Activated CD8-positive, alpha-beta memory T cell treated with anti-CD3 and anti-CD28 coated beads, Interleukin-2, amount 10 ng/mL, durations not matched to agents 7 days and 5 days (primary cell): ENCODE measurements at regions not wholly inside any gene's neighbourhood (a gene's known extent, or its start where the extent isn't known, plus 50 kb on each side); places are given as distances from the start of the nearest gene placed in this dataset.

Source experiments
- ATAC-seq: fragments of 150-1000 bp; cut with Tn5 transposase; one replicate; pipeline ENCODE4 v1.10.0; 2021; ENCODE audit warnings: moderate library complexity
- CTCF ChIA-PET: fragments of 350-600 bp; sonication (Branson Sonifier 250); formaldehyde crosslinking; loops from one replicate; lab custom pipeline; 2021; ENCODE audit warnings: antibody characterized with exemption; lab: Charles Lee
- DNase-seq: peaks from one replicate; pipeline ENCODE4 v3.0.0-alpha.2; 2020
- H3K27ac Mint-ChIP-seq: one replicate; pipeline ENCODE4 v1.8.0; 2021; ENCODE audit warnings: mild to moderate bottlenecking, mixed read lengths
- H3K27me3 Mint-ChIP-seq: one replicate; pipeline ENCODE4 v1.8.0; 2021; ENCODE audit warnings: mixed read lengths
- H3K36me3 Mint-ChIP-seq: one replicate; pipeline ENCODE4 v1.8.0; 2021; ENCODE audit warnings: mild to moderate bottlenecking, mixed read lengths
- H3K4me1 Mint-ChIP-seq: one replicate; pipeline ENCODE4 v1.8.0; 2021; ENCODE audit warnings: mixed read lengths
- H3K4me3 Mint-ChIP-seq: one replicate; pipeline ENCODE4 v1.8.0; 2021; ENCODE audit warnings: mild to moderate bottlenecking, moderate library complexity, mixed read lengths
- H3K9me3 Mint-ChIP-seq: one replicate; pipeline ENCODE4 v1.8.0; 2022; ENCODE audit warnings: low read depth, mixed read lengths

GRCh38 chr11:70931430-70931829 is 320.9 kb downstream of the SHANK2 start:
- Mint-ChIP-seq H3K36me3 (no peaks in the 10 kb centered on the region), H3K4me1 (no peaks in the 10 kb centered on the region), H3K27me3 (no peaks in the 10 kb centered on the region), H3K9me3 (peaks cover 9% of the 10 kb centered on the region), H3K27ac (no peak overlapping the region), H3K4me3 (no peak overlapping the region)
- CTCF ChIA-PET = no interaction called here
- ATAC-seq (no peak), DNase-seq (no peak)

GRCh38 chr11:70933981-70934583 is 318.3 kb downstream of the SHANK2 start:
- Mint-ChIP-seq H3K36me3 (no peaks in the 10 kb centered on the region), H3K9me3 (peaks cover 11% of the 10 kb centered on the region), H3K27ac (no peak overlapping the region), H3K4me3 (no peak overlapping the region), H3K27me3 (no peaks in the 10 kb centered on the region), H3K4me1 (no peaks in the 10 kb centered on the region)
- no peak for ATAC-seq
- DNase-seq = no peak
- CTCF ChIA-PET = no interaction called here

GRCh38 chr11:70935006-70935768 is 317.2 kb downstream of the SHANK2 start:
- no peak for DNase-seq
- Mint-ChIP-seq H3K36me3 (no peaks in the 10 kb centered on the region), H3K4me1 (no peaks in the 10 kb centered on the region), H3K27ac (no peak overlapping the region), H3K27me3 (no peaks in the 10 kb centered on the region), H3K4me3 (no peak overlapping the region), H3K9me3 (peaks cover 12% of the 10 kb centered on the region)
- CTCF ChIA-PET = no interaction called here
- ATAC-seq = no peak

- Mint-ChIP-seq H3K36me3 (peaks cover 2% of the 10 kb centered on the region), H3K9me3 (peaks cover 32% of the 10 kb centered on the region), H3K4me3 (no peak overlapping the region), H3K27ac (no peak overlapping the region), H3K4me1 (no peaks in the 10 kb centered on the region), H3K27me3 (no peaks in the 10 kb centered on the region)
- CTCF ChIA-PET = no interaction called here
- no peak for DNase-seq
- no peak for ATAC-seq
These were observed 309.8 kb downstream of the SHANK2 start for GRCh38 chr11:70942593-70942992.

GRCh38 chr11:70944141-70944540 is 308.2 kb downstream of the SHANK2 start:
- Mint-ChIP-seq H3K27me3 (no peaks in the 10 kb centered on the region), H3K36me3 (peaks cover 2% of the 10 kb centered on the region), H3K27ac (no peak overlapping the region), H3K4me3 (no peak overlapping the region), H3K9me3 (peaks cover 32% of the 10 kb centered on the region), H3K4me1 (no peaks in the 10 kb centered on the region)
- DNase-seq (no peak), ATAC-seq (no peak)
- CTCF ChIA-PET = no interaction called here

- H3K4me1 Mint-ChIP-seq = no peaks in the 10 kb centered on the region
- H3K36me3 Mint-ChIP-seq = peaks cover 2% of the 10 kb centered on the region
- CTCF ChIA-PET = no interaction called here
- peaks cover 30% of the 10 kb centered on the region for H3K9me3 Mint-ChIP-seq
- no peaks in the 10 kb centered on the region for H3K27me3 Mint-ChIP-seq
- no peak overlapping the region for H3K27ac Mint-ChIP-seq
- H3K4me3 Mint-ChIP-seq = no peak overlapping the region
- no peak for ATAC-seq
- DNase-seq = no peak
These were observed 307.7 kb downstream of the SHANK2 start for GRCh38 chr11:70944636-70945035.

- Mint-ChIP-seq H3K9me3 (peaks cover 22% of the 10 kb centered on the region), H3K36me3 (peaks cover 5% of the 10 kb centered on the region), H3K4me3 (no peak overlapping the region), H3K27ac (no peak overlapping the region), H3K4me1 (no peaks in the 10 kb centered on the region), H3K27me3 (no peaks in the 10 kb centered on the region)
- ATAC-seq (no peak), DNase-seq (no peak)
- CTCF ChIA-PET = interaction anchor here (0.7 kb wide), 1 partner anchor 360 kb away, joined by 4 read pairs; no protein-coding TSS in a partner anchor
These were observed 304.0 kb downstream of the SHANK2 start for GRCh38 chr11:70948398-70948797.

GRCh38 chr11:70948855-70949531 is 303.4 kb downstream of the SHANK2 start:
- peaks cover 5% of the 10 kb centered on the region for H3K36me3 Mint-ChIP-seq
- ATAC-seq (no peak), DNase-seq (no peak)
- CTCF ChIA-PET = no interaction called here
- no peaks in the 10 kb centered on the region for H3K4me1 Mint-ChIP-seq
- H3K4me3 Mint-ChIP-seq = no peak overlapping the region
- H3K27ac Mint-ChIP-seq = no peak overlapping the region
- H3K27me3 Mint-ChIP-seq = no peaks in the 10 kb centered on the region
- peaks cover 17% of the 10 kb centered on the region for H3K9me3 Mint-ChIP-seq

- Mint-ChIP-seq H3K27me3 (no peaks in the 10 kb centered on the region), H3K4me3 (no peak overlapping the region), H3K9me3 (peaks cover 9% of the 10 kb centered on the region), H3K36me3 (peaks cover 3% of the 10 kb centered on the region), H3K4me1 (no peaks in the 10 kb centered on the region), H3K27ac (no peak overlapping the region)
- CTCF ChIA-PET = no interaction called here
- ATAC-seq (no peak), DNase-seq (no peak)
These were observed 301.1 kb downstream of the SHANK2 start for GRCh38 chr11:70951139-70951804.

GRCh38 chr11:70952191-70952590 is 300.2 kb downstream of the SHANK2 start:
- Mint-ChIP-seq H3K27me3 (no peaks in the 10 kb centered on the region), H3K36me3 (peaks cover 3% of the 10 kb centered on the region), H3K27ac (no peak overlapping the region), H3K9me3 (peaks cover 9% of the 10 kb centered on the region), H3K4me3 (no peak overlapping the region), H3K4me1 (no peaks in the 10 kb centered on the region)
- DNase-seq = no peak
- CTCF ChIA-PET = no interaction called here
- ATAC-seq = no peak

- ATAC-seq (no peak), DNase-seq (no peak)
- H3K4me1 Mint-ChIP-seq = no peaks in the 10 kb centered on the region
These were observed 298.7 kb downstream of the SHANK2 start for GRCh38 chr11:70953720-70954119.

GRCh38 chr11:70954471-70954870 is 297.9 kb downstream of the SHANK2 start:
- ATAC-seq = no peak
- peaks cover 7% of the 10 kb centered on the region for H3K9me3 Mint-ChIP-seq
- no peak for DNase-seq
- H3K27ac Mint-ChIP-seq = no peak overlapping the region
- no peak overlapping the region for H3K4me3 Mint-ChIP-seq
- H3K27me3 Mint-ChIP-seq = no peaks in the 10 kb centered on the region
- CTCF ChIA-PET = no interaction called here
- peaks cover 3% of the 10 kb centered on the region for H3K36me3 Mint-ChIP-seq
- no peaks in the 10 kb centered on the region for H3K4me1 Mint-ChIP-seq

More at GRCh38 chr11:70953720-70954119, 298.7 kb downstream of the SHANK2 start:
- H3K27me3 Mint-ChIP-seq = no peaks in the 10 kb centered on the region
- peaks cover 7% of the 10 kb centered on the region for H3K9me3 Mint-ChIP-seq
- CTCF ChIA-PET = no interaction called here
- no peak overlapping the region for H3K27ac Mint-ChIP-seq
- no peak overlapping the region for H3K4me3 Mint-ChIP-seq
- H3K36me3 Mint-ChIP-seq = peaks cover 3% of the 10 kb centered on the region
